ENCODE measurements at regions not wholly inside any gene's neighbourhood (a gene's known extent, or its start where the extent isn't known, plus 50 kb on each side); places are given as distances from the start of the nearest gene placed in this dataset.

DNA sequence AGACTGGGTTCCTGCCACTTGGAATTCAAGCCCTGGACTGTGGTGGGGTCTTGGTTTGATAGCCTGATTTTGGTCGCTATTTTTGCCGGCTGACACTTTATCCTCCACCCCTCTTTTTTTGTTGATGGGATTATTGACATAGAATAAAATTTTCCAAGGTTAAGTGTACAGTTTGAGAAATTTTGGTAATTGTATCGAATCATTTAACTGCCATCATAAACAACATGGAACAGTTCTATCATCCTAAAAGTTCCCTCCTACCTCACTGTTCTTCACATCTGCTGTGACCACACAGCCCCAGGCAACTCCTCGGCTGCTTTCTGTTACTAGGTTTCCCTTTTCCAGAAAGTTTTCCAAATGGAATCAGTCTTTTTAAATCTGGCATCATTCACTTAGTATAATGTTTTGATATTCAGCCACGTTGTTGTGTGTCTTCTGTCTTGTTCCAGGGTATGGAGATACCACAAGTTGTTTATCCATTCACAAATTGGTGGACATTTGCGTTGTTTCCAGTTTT is 50.6 kb upstream of the STEAP1B start:
- H3K9me3 ChIP-seq (ENCODE audit: insufficient read depth, low read length, severe bottlenecking): no peaks in the 10 kb centered on the region
- peaks cover 14% of the 10 kb centered on the region for H3K27me3 ChIP-seq (ENCODE audit: insufficient read depth, low read length, poor library complexity)
- no peak overlapping the region for H3K4me3 ChIP-seq (ENCODE audit: low read depth in 1 of 2, low read length in 2 of 2)
- no peak overlapping the region for H3K27ac ChIP-seq (ENCODE audit: low read length)
- H2AFZ ChIP-seq (ENCODE audit: low read depth, low read length): no peak overlapping the region
- no peak for TF ChIP-seq EZH2 (IDR thresholded peaks at IDR 0.05; ENCODE audit: borderline replicate concordance, low read depth, low read length, severe bottlenecking)
- TF ChIP-seq, protein P1, sequence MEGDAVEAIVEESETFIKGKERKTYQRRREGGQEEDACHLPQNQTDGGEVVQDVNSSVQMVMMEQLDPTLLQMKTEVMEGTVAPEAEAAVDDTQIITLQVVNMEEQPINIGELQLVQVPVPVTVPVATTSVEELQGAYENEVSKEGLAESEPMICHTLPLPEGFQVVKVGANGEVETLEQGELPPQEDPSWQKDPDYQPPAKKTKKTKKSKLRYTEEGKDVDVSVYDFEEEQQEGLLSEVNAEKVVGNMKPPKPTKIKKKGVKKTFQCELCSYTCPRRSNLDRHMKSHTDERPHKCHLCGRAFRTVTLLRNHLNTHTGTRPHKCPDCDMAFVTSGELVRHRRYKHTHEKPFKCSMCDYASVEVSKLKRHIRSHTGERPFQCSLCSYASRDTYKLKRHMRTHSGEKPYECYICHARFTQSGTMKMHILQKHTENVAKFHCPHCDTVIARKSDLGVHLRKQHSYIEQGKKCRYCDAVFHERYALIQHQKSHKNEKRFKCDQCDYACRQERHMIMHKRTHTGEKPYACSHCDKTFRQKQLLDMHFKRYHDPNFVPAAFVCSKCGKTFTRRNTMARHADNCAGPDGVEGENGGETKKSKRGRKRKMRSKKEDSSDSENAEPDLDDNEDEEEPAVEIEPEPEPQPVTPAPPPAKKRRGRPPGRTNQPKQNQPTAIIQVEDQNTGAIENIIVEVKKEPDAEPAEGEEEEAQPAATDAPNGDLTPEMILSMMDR (IDR thresholded peaks at IDR 0.05; ENCODE audit: borderline replicate concordance, extremely low read depth, low read length, poor library complexity, severe bottlenecking): no peak
- no peaks in the 10 kb centered on the region for H3K4me1 ChIP-seq (ENCODE audit: insufficient read depth, low read length)
- H3K79me2 ChIP-seq (ENCODE audit: insufficient read depth, low read length): no peaks in the 10 kb centered on the region
- no peak for ATAC-seq (ENCODE audit: insufficient read depth, low read depth)
- H4K20me1 ChIP-seq (ENCODE audit: insufficient read depth, low read length): no peaks in the 10 kb centered on the region
- no peak overlapping the region for H3K9ac ChIP-seq (ENCODE audit: low read depth, low read length)
- H3K4me2 ChIP-seq (ENCODE audit: insufficient read depth, low read length): no peak overlapping the region
- no peak for DNase-seq
- no peaks in the 10 kb centered on the region for H3K36me3 ChIP-seq (ENCODE audit: insufficient read depth, low read length)

DNA sequence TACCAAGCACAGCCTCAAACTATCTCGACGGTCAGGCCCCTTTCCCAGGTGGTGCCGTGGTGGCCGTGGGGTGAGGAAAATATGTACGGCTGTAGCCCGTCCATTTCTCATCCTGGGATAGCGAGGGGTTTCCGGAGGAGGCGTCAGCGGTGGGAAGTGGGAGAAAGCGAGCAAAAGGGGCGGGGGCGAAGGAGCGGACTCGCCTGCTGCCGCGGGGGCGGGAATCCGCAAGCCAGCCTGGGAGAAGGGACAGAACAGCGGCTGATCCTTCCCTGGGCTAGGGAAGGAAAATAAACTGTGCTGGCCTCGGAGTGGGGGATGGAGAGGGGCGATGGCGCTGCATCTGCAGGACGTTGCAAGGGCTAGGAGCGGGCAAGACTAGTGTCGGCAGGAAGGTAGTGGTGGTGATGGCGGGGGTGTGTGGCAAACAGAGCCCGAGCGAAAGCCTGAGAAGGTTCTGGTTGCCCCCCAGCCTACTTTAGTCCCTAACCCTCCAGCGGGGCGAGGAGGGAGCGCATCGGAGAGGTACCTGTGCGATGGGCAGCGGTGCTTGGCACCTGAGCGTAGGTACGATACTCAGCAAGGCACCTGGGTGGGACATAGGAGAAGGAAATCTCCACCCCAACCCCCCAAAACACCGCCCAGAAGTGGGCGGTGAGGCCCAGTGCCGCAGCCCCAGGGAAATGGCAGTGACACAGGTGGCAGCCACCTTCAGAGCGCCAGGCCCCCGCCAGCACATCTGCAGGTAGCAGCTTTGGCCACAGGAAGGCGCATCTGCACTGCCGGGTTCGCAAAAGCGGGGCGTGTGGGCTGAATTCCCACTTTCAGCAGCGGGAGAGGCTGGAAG is 49.9 kb upstream of the STEAP1B start:
- no peak overlapping the region for H2AFZ ChIP-seq (ENCODE audit: low read depth, low read length)
- H3K27ac ChIP-seq (ENCODE audit: low read length): no peak overlapping the region
- H3K4me3 ChIP-seq (ENCODE audit: low read depth in 1 of 2, low read length in 2 of 2): no peak overlapping the region
- H3K27me3 ChIP-seq (ENCODE audit: insufficient read depth, low read length, poor library complexity): peaks cover 15% of the 10 kb centered on the region
- H3K9ac ChIP-seq (ENCODE audit: low read depth, low read length): no peak overlapping the region
- ATAC-seq (ENCODE audit: insufficient read depth, low read depth) (no peak), DNase-seq (no peak)
- TF ChIP-seq, protein P1 (IDR thresholded peaks at IDR 0.05; ENCODE audit: borderline replicate concordance, extremely low read depth, low read length, poor library complexity, severe bottlenecking): peak; percentile 22
- no peak for TF ChIP-seq EZH2 (IDR thresholded peaks at IDR 0.05; ENCODE audit: borderline replicate concordance, low read depth, low read length, severe bottlenecking)
- H4K20me1 ChIP-seq (ENCODE audit: insufficient read depth, low read length): no peaks in the 10 kb centered on the region
- no peaks in the 10 kb centered on the region for H3K36me3 ChIP-seq (ENCODE audit: insufficient read depth, low read length)
- no peak overlapping the region for H3K4me2 ChIP-seq (ENCODE audit: insufficient read depth, low read length)
- H3K4me1 ChIP-seq (ENCODE audit: insufficient read depth, low read length): no peaks in the 10 kb centered on the region
- H3K79me2 ChIP-seq (ENCODE audit: insufficient read depth, low read length): no peaks in the 10 kb centered on the region
- H3K9me3 ChIP-seq (ENCODE audit: insufficient read depth, low read length, severe bottlenecking): no peaks in the 10 kb centered on the region

Data from DND-41 (cell line).